ENCODE measurements at regions not wholly inside any gene's neighbourhood (a gene's known extent, or its start where the extent isn't known, plus 50 kb on each side); places are given as distances from the start of the nearest gene placed in this dataset.

DNA sequence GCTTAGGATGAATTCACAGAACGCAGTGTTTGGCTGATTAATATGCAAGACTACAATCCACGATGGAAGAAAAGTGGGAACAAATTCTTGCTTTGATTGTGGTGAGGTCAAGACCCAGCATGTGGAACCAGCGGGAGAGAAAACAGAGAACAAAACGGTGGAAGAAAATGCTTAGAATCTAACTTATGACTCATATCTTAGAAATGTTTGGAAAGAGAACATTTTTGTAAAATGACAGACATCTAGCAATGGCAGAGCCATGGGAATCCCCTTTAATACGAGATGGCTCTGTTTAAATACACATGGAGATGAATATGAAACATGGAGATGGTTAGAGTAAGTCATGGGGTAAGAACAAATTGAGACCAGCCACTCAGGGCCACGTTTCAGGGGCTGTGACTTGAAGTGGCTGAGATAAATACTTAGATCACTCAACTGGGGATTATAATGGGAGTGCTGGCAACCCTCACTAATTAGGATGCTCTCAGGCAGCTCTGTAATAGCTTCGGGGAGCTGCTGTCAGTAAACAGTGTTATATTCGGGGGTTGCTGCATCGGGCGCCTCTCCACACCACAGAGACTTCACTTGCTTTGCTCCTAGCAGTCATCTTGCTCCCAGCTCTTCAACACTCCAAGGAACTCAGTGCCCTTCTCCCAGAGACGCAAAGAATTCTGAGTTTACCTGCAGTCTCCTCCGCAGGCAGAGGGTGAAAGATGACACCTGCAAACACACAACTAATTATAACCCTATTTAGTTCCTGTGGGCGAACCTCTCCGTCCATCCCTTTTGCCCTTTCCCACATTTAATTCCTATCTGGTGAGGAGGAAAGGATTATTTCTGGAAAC, 68.0 kb upstream of the ONECUT1 start:
- no peak for TF ChIP-seq CEBPB (IDR thresholded peaks at IDR 0.05)
- TF ChIP-seq CHD2 (IDR thresholded peaks at IDR 0.05; ENCODE audit: low read length, partially characterized antibody): no peak
- TF ChIP-seq ZSCAN20 (CRISPR knock-in tag; IDR thresholded peaks at IDR 0.05): no peak
- no peak for TF ChIP-seq RAD21 (conservative IDR thresholded peaks at IDR 0.05 in 1 of 2, IDR thresholded peaks at IDR 0.05 in 1 of 2)
